Fibroblast of lung (primary cell): ENCODE measurements at regions not wholly inside any gene's neighbourhood (a gene's known extent, or its start where the extent isn't known, plus 50 kb on each side); places are given as distances from the start of the nearest gene placed in this dataset.

ENCODE experiments used
- DNase-seq, 2 donors: peaks; one replicate each; pipeline versions ENCODE4 v3.0.0 to v3.0.0-alpha.2; 2010; ENCODE audit warnings: low read depth in 2 of 2
- H2AFZ ChIP-seq: 2 replicates; pipeline ENCODE4 v1.5.1; 2012; ENCODE audit warnings: low read length, control low read depth, inconsistent platforms
- H3K27ac ChIP-seq: 2 replicates; pipeline ENCODE4 v1.5.1; 2011; ENCODE audit warnings: low read length, control low read depth; ENCODE audit not compliant: insufficient read depth
- H3K27me3 ChIP-seq: 2 replicates; pipeline ENCODE4 v1.5.1; 2011; ENCODE audit warnings: mild to moderate bottlenecking, low read length; ENCODE audit not compliant: control insufficient read depth, insufficient read depth
- H3K36me3 ChIP-seq: 2 replicates; pipeline ENCODE4 v1.5.1; 2011; ENCODE audit warnings: low read length; ENCODE audit not compliant: control insufficient read depth, insufficient read depth
- H3K4me1 ChIP-seq: 2 replicates; pipeline ENCODE4 v1.5.1; 2011; ENCODE audit warnings: low read length; ENCODE audit not compliant: control insufficient read depth, insufficient read depth; ENCODE audit errors: extremely low read depth
- H3K4me2 ChIP-seq: 2 replicates; pipeline ENCODE4 v1.5.1; 2011; ENCODE audit warnings: low read length, control low read depth; ENCODE audit not compliant: insufficient read depth; ENCODE audit errors: extremely low read depth
- H3K4me3 ChIP-seq, 4 experiments: fragments of 200-600 bp in 1 of 4; sonication (generic) in 1 of 4; replicated peaks in 1 of 4; 2 replicates each; pipeline ENCODE4 v1.5.1; 2011 to 2016; ENCODE audit warnings: low read length in 4 of 4, low read depth in 3 of 4, mild to moderate bottlenecking in 3 of 4, control low read depth in 2 of 4, inconsistent platforms in 1 of 4, mixed read lengths in 1 of 4; ENCODE audit not compliant: insufficient read depth in 1 of 4; ENCODE audit errors: control extremely low read depth in 1 of 4
- H3K79me2 ChIP-seq: 2 replicates; pipeline ENCODE4 v1.5.1; 2012; ENCODE audit warnings: mild to moderate bottlenecking, low read length, inconsistent platforms; ENCODE audit not compliant: control insufficient read depth, insufficient read depth
- H3K9ac ChIP-seq: 2 replicates; pipeline ENCODE4 v1.5.1; 2011; ENCODE audit warnings: mild to moderate bottlenecking, low read length, control low read depth; ENCODE audit not compliant: insufficient read depth
- H3K9me3 ChIP-seq: 2 replicates; pipeline ENCODE4 v1.5.1; 2012; ENCODE audit warnings: low read depth, low read length; ENCODE audit not compliant: control insufficient read depth, insufficient read depth
- H4K20me1 ChIP-seq: 2 replicates; pipeline ENCODE4 v1.5.1; 2011; ENCODE audit warnings: low read length; ENCODE audit not compliant: control insufficient read depth, insufficient read depth; ENCODE audit errors: extremely low read depth
- CTCF ChIP-seq, 2 donors: IDR thresholded peaks in 1 of 2; conservative IDR thresholded peaks in 1 of 2; 1 replicate in 1 of 2; 2 replicates in 1 of 2; pipeline ENCODE4 v1.5.1; 2011 to 2012; ENCODE audit warnings: low read length in 2 of 2, control low read depth in 1 of 2, inconsistent platforms in 1 of 2, low read depth in 1 of 2, mild to moderate bottlenecking in 1 of 2
- EZH2 ChIP-seq: IDR thresholded peaks from 2 replicates; pipeline ENCODE4 v1.5.1; 2012; ENCODE audit warnings: low read length, control low read depth, mild to moderate bottlenecking; ENCODE audit errors: missing control alignments

DNA sequence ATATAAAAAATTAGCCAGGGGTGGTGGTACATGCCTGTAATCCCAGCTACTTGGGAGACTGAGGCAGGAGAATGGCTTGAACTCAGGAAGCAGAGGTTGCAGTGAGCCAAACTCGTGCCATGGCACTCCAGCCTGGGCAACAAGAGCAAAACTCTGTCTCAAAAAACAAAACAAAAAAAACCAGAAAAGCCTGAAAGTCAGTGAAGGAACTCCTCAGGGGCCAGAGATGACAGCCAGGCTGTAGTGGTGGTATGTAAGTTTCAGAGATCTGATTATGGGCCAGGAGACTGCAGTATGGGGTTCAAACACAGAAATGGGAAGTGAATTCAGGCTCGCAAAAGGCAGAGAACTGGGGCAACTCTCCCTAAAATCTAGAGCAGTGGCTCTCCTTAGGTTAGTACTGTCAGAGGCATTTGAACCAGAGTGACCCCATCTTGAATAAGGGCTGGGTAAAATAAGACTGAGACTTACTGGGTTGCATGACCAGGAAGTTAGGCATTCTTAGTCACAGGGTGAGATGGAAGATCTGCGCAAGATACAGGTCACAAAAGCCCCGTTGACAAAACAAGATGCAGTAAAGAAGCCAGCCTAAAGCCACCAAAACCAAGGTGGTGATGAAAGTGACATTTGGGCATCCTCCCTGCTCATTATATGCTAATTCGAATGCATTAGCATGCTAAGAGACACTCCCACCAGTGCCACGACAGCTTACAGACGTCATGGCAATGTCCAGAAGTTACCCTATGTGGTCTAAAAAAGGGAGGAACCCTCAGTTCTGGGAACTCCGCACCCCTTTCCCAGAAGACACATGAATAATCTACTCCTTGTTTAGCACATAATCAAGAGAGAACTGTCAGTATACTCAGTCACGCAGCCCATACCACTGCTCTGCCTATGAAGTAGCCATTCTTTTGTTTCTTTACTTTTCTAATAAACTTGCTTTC lies 120.2 kb upstream of the XYLT1 start:
- H3K27ac ChIP-seq, result no peak overlapping the region
- H3K79me2 ChIP-seq, result no peaks in the 10 kb centered on the region
- TF ChIP-seq EZH2 (no peak), CTCF (conservative IDR thresholded peaks at IDR 0.05 in 1 of 2, IDR thresholded peaks at IDR 0.05 in 1 of 2; ENCODE audit: low read depth in 1 of 2, low read length in 2 of 2) (no peak)
- no peaks in the 10 kb centered on the region for H3K27me3 ChIP-seq
- H2AFZ ChIP-seq, result no peak overlapping the region
- no peak overlapping the region for H3K9ac ChIP-seq
- no peak overlapping the region for H3K4me3 ChIP-seq
- H3K4me1 ChIP-seq, result no peaks in the 10 kb centered on the region
- peak in 1 of 2 donors; percentile 37 for DNase-seq
- H3K4me2 ChIP-seq, result no peak overlapping the region
- no peaks in the 10 kb centered on the region for H3K9me3 ChIP-seq
- no peaks in the 10 kb centered on the region for H4K20me1 ChIP-seq
- no peaks in the 10 kb centered on the region for H3K36me3 ChIP-seq

DNA sequence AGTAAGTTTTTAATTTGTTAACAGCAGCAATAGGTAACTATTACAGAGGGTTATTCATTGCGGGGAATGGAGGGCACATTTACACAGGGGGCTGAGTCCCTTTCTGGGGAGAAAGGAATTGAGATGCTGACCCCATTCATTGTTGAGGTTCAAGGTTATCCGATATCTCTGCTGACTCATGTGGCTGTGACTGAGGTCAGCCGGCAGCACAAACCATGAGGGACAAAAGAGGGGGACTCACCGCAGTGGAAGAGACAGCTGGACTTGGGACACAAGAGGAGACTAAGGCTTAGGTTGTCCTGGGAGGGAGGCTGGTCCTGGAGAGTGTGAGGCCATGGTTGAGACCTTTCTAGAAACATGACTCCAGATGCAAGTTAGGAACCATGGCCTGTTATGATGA lies 119.1 kb upstream of the XYLT1 start:
- no peaks in the 10 kb centered on the region for H3K79me2 ChIP-seq

More for the DNA sequence above, 119.1 kb upstream of the XYLT1 start:
- Histone ChIP-seq H3K4me1 (no peaks in the 10 kb centered on the region), H3K36me3 (no peaks in the 10 kb centered on the region), H4K20me1 (no peaks in the 10 kb centered on the region), H2AFZ (no peak overlapping the region), H3K9me3 (no peaks in the 10 kb centered on the region), H3K9ac (no peak overlapping the region), H3K4me2 (no peak overlapping the region), H3K4me3 (no peak overlapping the region), H3K27me3 (no peaks in the 10 kb centered on the region), H3K27ac (no peak overlapping the region)
- TF ChIP-seq CTCF (conservative IDR thresholded peaks at IDR 0.05 in 1 of 2, IDR thresholded peaks at IDR 0.05 in 1 of 2; ENCODE audit: low read depth in 1 of 2, low read length in 2 of 2) (no peak), EZH2 (no peak)
- DNase-seq, result no peak
